ENCODE measurements at regions not wholly inside any gene's neighbourhood (a gene's known extent, or its start where the extent isn't known, plus 50 kb on each side); places are given as distances from the start of the nearest gene placed in this dataset.

DNA sequence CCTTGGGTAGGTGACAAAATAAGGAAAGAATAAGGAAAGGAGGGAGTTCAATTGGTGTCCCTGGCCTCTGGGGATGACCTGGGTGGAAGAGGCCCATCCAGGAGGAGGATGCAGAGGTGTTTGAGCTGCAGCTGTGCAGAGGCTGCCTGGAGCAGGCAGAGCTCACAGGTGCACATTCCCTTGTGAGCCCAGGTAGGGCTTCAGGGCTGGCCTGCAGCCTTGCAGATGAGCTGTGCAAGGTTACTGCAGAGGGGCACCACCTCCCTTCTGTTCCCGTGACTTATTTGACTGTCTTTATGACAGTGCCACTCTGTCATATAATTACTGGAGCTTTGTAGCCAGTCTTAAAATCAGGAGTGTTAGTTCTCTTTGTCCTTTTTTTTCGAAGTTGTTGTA is 263.2 kb upstream of the HS6ST1 start:
- Histone ChIP-seq H3K36me3 (replicated peaks in 1 of 2; ENCODE audit: insufficient read depth in 1 of 2, low read depth in 2 of 2) (no peaks in the 10 kb centered on the region), H3K4me3 (no peak overlapping the region), H3K27ac (no peak overlapping the region), H3K27me3 (no peaks in the 10 kb centered on the region), H3K9me3 (no peaks in the 10 kb centered on the region), H3K4me1 (peaks cover 7% of the 10 kb centered on the region)
- DNase-seq (no peak), ATAC-seq (no peak)
- 82% methylated on average over 2 of the region's 2 CpGs for WGBS, 2 donors
- intact Hi-C loops (cut with DNase I), result no loop called here
- no peak for TF ChIP-seq POLR2A (IDR thresholded peaks at IDR 0.05)
- TF ChIP-seq, protein P1, sequence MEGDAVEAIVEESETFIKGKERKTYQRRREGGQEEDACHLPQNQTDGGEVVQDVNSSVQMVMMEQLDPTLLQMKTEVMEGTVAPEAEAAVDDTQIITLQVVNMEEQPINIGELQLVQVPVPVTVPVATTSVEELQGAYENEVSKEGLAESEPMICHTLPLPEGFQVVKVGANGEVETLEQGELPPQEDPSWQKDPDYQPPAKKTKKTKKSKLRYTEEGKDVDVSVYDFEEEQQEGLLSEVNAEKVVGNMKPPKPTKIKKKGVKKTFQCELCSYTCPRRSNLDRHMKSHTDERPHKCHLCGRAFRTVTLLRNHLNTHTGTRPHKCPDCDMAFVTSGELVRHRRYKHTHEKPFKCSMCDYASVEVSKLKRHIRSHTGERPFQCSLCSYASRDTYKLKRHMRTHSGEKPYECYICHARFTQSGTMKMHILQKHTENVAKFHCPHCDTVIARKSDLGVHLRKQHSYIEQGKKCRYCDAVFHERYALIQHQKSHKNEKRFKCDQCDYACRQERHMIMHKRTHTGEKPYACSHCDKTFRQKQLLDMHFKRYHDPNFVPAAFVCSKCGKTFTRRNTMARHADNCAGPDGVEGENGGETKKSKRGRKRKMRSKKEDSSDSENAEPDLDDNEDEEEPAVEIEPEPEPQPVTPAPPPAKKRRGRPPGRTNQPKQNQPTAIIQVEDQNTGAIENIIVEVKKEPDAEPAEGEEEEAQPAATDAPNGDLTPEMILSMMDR (IDR thresholded peaks at IDR 0.05), result no peak

- WGBS, 2 donors, result 80% methylated on average over 8 of the region's 8 CpGs
- TF ChIP-seq, protein P1 (IDR thresholded peaks at IDR 0.05), result no peak
- TF ChIP-seq POLR2A (IDR thresholded peaks at IDR 0.05), result no peak
- no peak overlapping the region for H3K4me3 ChIP-seq
- H3K4me1 ChIP-seq, result no peaks in the 10 kb centered on the region
- DNase-seq (no peak), ATAC-seq (no peak)
- intact Hi-C loops (cut with DNase I), result no loop called here
- no peaks in the 10 kb centered on the region for H3K36me3 ChIP-seq (replicated peaks in 1 of 2; ENCODE audit: insufficient read depth in 1 of 2, low read depth in 2 of 2)
- H3K9me3 ChIP-seq, result no peaks in the 10 kb centered on the region
- no peak overlapping the region for H3K27ac ChIP-seq
- H3K27me3 ChIP-seq, result no peaks in the 10 kb centered on the region
Measured at GRCh38 chr2:128584296-128584890, 265.7 kb upstream of the HS6ST1 start.

DNA sequence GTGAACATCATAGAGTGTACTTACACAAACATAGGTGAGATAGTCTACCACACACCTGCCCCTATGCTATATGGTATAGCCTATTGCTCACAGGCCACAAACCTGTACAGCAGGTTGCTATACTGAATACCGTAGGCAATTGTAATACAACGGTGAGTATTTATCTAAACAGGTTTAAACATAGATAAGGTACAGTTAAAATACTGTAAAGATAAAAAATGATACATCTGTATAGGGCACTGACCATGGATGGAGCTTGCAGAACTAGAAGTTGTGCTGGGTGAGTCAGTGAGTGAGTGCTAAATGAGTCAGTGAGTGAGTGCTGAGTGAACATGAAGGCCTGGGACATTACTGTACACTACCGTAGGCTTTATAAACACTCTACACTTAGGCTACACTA is 267.0 kb upstream of the HS6ST1 start:
- DNase-seq (no peak), ATAC-seq (no peak)
- TF ChIP-seq POLR2A (IDR thresholded peaks at IDR 0.05), result no peak
- TF ChIP-seq, protein P1 (IDR thresholded peaks at IDR 0.05), result no peak
- intact Hi-C loops (cut with DNase I), result no loop called here
- Histone ChIP-seq H3K27ac (no peak overlapping the region), H3K4me3 (no peak overlapping the region), H3K27me3 (no peaks in the 10 kb centered on the region), H3K9me3 (no peaks in the 10 kb centered on the region), H3K36me3 (replicated peaks in 1 of 2; ENCODE audit: insufficient read depth in 1 of 2, low read depth in 2 of 2) (no peaks in the 10 kb centered on the region), H3K4me1 (no peaks in the 10 kb centered on the region)
- 71 to 73% methylated on average over 3 of the region's 3 CpGs for WGBS, 2 donors

DNA sequence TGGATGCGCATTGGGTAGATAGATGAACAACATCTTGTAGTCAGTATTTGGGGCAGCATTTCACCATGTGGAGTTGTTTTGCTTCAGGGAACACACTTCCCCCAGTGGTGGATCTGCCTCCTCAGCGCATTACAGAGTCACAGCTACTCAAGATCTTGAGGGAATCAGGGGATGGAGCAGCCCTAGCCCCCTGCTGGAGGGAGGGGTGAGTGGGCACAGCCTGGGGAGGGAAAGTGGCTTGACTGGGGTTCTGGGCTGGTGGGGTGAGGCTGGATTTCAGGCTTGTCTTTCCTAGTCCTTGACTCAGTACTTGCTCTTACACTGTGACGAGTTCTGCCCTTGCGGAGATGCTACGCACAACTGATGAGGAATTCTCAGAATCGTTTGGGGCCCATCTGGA is 271.0 kb upstream of the HS6ST1 start:
- no peak for DNase-seq
- intact Hi-C loops (cut with DNase I), result no loop called here
- Histone ChIP-seq H3K36me3 (replicated peaks in 1 of 2; ENCODE audit: insufficient read depth in 1 of 2, low read depth in 2 of 2) (no peaks in the 10 kb centered on the region), H3K27ac (no peak overlapping the region), H3K9me3 (no peaks in the 10 kb centered on the region), H3K4me3 (no peak overlapping the region), H3K27me3 (no peaks in the 10 kb centered on the region), H3K4me1 (peaks cover 15% of the 10 kb centered on the region)
- 79 to 97% methylated on average over 5 to 6 of the region's 6 CpGs for WGBS, 2 donors
- ATAC-seq, result no peak
- no peak for TF ChIP-seq POLR2A (IDR thresholded peaks at IDR 0.05)
- TF ChIP-seq, protein P1 (IDR thresholded peaks at IDR 0.05), result no peak

GRCh38 chr2:128590309-128591021 is 271.8 kb upstream of the HS6ST1 start:
- H3K4me1 ChIP-seq, result peaks cover 22% of the 10 kb centered on the region
- no peak for TF ChIP-seq POLR2A (IDR thresholded peaks at IDR 0.05)
- TF ChIP-seq, protein P1 (IDR thresholded peaks at IDR 0.05), result no peak
- H3K9me3 ChIP-seq, result no peaks in the 10 kb centered on the region
- no peak overlapping the region for H3K4me3 ChIP-seq
- no peak for ATAC-seq
- no peaks in the 10 kb centered on the region for H3K27me3 ChIP-seq
- WGBS, 2 donors, result 85 to 88% methylated on average over 10 to 12 of the region's 12 CpGs
- H3K27ac ChIP-seq, result no peak overlapping the region
- intact Hi-C loops (cut with DNase I), result no loop called here
- H3K36me3 ChIP-seq (replicated peaks in 1 of 2; ENCODE audit: insufficient read depth in 1 of 2, low read depth in 2 of 2), result no peaks in the 10 kb centered on the region
- DNase-seq, result no peak
